ENCODE measurements at regions not wholly inside any gene's neighbourhood (a gene's known extent, or its start where the extent isn't known, plus 50 kb on each side); places are given as distances from the start of the nearest gene placed in this dataset.

- no peak for DNase-seq (ENCODE audit: low spot score in 2 of 2)
- intact Hi-C loops (cut with DNase I; ENCODE audit: low total_unique reads): no loop called here
- Histone ChIP-seq H3K9me3 (no peaks in the 10 kb centered on the region), H3K27me3 (no peaks in the 10 kb centered on the region), H3K4me1 (no peaks in the 10 kb centered on the region), H3K4me3 (no peak overlapping the region), H3K36me3 (no peaks in the 10 kb centered on the region), H3K27ac (no peak overlapping the region)
- no peak for TF ChIP-seq POLR2A (IDR thresholded peaks at IDR 0.05)
- no peak for TF ChIP-seq CTCF (IDR thresholded peaks at IDR 0.05)
- TF ChIP-seq POLR2AphosphoS5 (IDR thresholded peaks at IDR 0.05): no peak
Observed at GRCh38 chr6:113625850-113626249, 231.3 kb upstream of the MARCKS start.

- no peaks in the 10 kb centered on the region for H3K4me1 ChIP-seq
- no peaks in the 10 kb centered on the region for H3K27me3 ChIP-seq
- no peak for TF ChIP-seq POLR2AphosphoS5 (IDR thresholded peaks at IDR 0.05)
- no peak for TF ChIP-seq CTCF (IDR thresholded peaks at IDR 0.05)
- TF ChIP-seq POLR2A (IDR thresholded peaks at IDR 0.05): no peak
- DNase-seq (ENCODE audit: low spot score in 2 of 2): no peak
- no peak overlapping the region for H3K27ac ChIP-seq
- H3K4me3 ChIP-seq: no peak overlapping the region
- H3K36me3 ChIP-seq: no peaks in the 10 kb centered on the region
- intact Hi-C loops (cut with DNase I; ENCODE audit: low total_unique reads): no loop called here
- H3K9me3 ChIP-seq: no peaks in the 10 kb centered on the region
Observed at GRCh38 chr6:113626475-113626874, 230.7 kb upstream of the MARCKS start.

DNA sequence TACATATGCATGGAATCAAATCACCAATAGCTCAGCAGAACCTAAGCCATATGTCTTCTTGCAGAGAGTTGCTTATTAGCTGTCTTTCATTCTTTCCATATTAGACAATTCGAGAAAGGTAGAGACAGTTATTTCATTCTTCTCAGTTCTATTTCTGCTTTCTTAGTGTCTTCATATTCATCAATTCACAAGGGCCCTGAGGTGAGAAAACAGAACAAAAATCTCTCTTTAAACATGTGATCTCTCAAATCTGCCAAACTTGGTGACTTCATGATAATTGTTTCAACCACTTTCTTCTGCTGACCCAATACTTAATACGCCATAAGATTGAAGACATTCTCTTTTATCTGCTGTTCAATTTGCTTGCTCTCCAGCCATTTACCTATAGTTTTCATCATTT, 229.7 kb upstream of the MARCKS start:
- no peaks in the 10 kb centered on the region for H3K9me3 ChIP-seq
- H3K4me1 ChIP-seq: no peaks in the 10 kb centered on the region
- DNase-seq (ENCODE audit: low spot score in 2 of 2): no peak
- TF ChIP-seq POLR2AphosphoS5 (IDR thresholded peaks at IDR 0.05) (no peak), POLR2A (IDR thresholded peaks at IDR 0.05) (no peak), CTCF (IDR thresholded peaks at IDR 0.05) (no peak)
- H3K27ac ChIP-seq: no peak overlapping the region
- H3K4me3 ChIP-seq: no peak overlapping the region
- intact Hi-C loops (cut with DNase I; ENCODE audit: low total_unique reads): no loop called here
- no peaks in the 10 kb centered on the region for H3K27me3 ChIP-seq
- no peaks in the 10 kb centered on the region for H3K36me3 ChIP-seq

DNA sequence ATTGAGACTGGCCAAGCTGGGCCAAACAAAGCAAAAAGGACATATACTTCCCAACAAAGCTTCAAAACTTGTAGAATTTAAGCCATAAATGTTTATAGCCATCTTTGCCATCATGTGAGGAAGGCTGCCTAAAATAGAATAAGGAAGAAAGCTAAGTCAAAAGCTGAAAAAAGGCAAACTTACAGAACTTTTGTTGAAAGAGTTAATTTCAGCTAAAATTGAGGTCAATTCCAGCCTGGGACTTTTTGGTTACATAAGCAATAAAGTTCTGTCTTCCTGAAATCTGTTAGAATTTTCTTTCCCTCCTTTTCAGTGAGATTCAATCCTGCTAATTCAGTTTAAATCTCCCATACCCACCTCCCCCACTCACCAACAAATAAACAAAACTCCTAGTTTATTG, 227.9 kb upstream of the MARCKS start:
- Histone ChIP-seq H3K4me3 (no peak overlapping the region), H3K4me1 (no peaks in the 10 kb centered on the region), H3K9me3 (no peaks in the 10 kb centered on the region), H3K27me3 (no peaks in the 10 kb centered on the region), H3K36me3 (no peaks in the 10 kb centered on the region), H3K27ac (no peak overlapping the region)
- intact Hi-C loops (cut with DNase I; ENCODE audit: low total_unique reads): no loop called here
- DNase-seq (ENCODE audit: low spot score in 2 of 2): no peak
- TF ChIP-seq POLR2A (IDR thresholded peaks at IDR 0.05): no peak
- no peak for TF ChIP-seq CTCF (IDR thresholded peaks at IDR 0.05)
- TF ChIP-seq POLR2AphosphoS5 (IDR thresholded peaks at IDR 0.05): no peak

GRCh38 chr6:113629975-113630737, 227.0 kb upstream of the MARCKS start:
- H3K4me1 ChIP-seq: no peaks in the 10 kb centered on the region
- no peak for DNase-seq (ENCODE audit: low spot score in 2 of 2)
- no peaks in the 10 kb centered on the region for H3K9me3 ChIP-seq
- H3K27me3 ChIP-seq: no peaks in the 10 kb centered on the region
- intact Hi-C loops (cut with DNase I; ENCODE audit: low total_unique reads): no loop called here
- no peaks in the 10 kb centered on the region for H3K36me3 ChIP-seq
- no peak overlapping the region for H3K4me3 ChIP-seq
- no peak overlapping the region for H3K27ac ChIP-seq
- no peak for TF ChIP-seq POLR2A (IDR thresholded peaks at IDR 0.05)
- no peak for TF ChIP-seq POLR2AphosphoS5 (IDR thresholded peaks at IDR 0.05)
- no peak for TF ChIP-seq CTCF (IDR thresholded peaks at IDR 0.05)
